Heart left ventricle (tissue), 13 donors: ENCODE measurements at regions not wholly inside any gene's neighbourhood (a gene's known extent, or its start where the extent isn't known, plus 50 kb on each side); places are given as distances from the start of the nearest gene placed in this dataset.

Experiments used
- POLR2A ChIP-seq, 2 donors: fragments of 450-650 bp; IDR thresholded peaks; one replicate each; pipeline ENCODE4 v1.6.1; 2017; ENCODE audit warnings: antibody characterized with exemption in 2 of 2, mild to moderate bottlenecking in 2 of 2, moderate library complexity in 2 of 2
- TF ChIP-seq, protein P1 (sequence below), 12 donors: fragments of 200-600 bp; sonication (generic) in 4 of 12; IDR thresholded peaks; one replicate each; pipeline versions ENCODE4 v1.5.0 to v1.8.0; 2018 to 2022; ENCODE audit warnings: antibody characterized with exemption in 12 of 12, mild to moderate bottlenecking in 5 of 12
- donor health status: ischemic (EF 13 %, LVEDD 7.1; RV severe dilation, severe dysfunction).
- donor health status: DM: no; HTN: yes; CAD: no.
- donor health status: DM: no; HTN: no; CAD: no.
- donor health status: ischemic (EF 25% LVEDD 6.9; RV normal size, moderate dysfunction).
- donor health status: ischemic (EF 25% LVEDD 5.7; RV mildly dilated, moderate dysfunction).
- donor health status: ischemic (EF 35%, LVEDD 5.7; RV mildly dilated, moderate dysfunction).
- donor health status: nonischemic (EF 11% LVEDD 7.7; RV severe dilation, severe dysfunction).
- donor health status: DM: yes; HTN: yes; CAD: no.
- donor health status: PGD.
- donor health status: ischemic (EF 29% LVEDD 5.4; RV normal size, mild dysfunction).
- donor health status: nonischemic (EF 23%, LVEDD 6.1; RV moderate dilation, normal function).

DNA sequence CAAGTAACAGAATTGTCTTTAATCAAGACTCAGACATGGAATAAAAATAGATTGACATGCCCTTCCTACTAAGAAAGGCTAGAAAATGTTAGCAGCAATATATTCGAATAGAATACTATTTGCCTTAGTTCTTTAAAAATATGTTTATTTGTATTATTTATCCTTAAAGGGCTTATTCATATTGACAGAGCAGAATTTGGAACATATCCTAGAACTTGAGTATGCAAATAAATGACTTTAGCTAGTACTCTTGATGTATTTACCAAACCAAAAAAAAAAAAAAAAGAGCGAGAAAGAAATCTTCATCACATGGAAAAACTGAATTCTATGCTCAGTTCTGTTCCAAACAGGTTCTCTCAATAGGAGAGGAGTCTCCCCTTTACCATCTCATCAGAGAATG lies 68.9 kb upstream of the PPARGC1A start:
- TF ChIP-seq, protein P1, sequence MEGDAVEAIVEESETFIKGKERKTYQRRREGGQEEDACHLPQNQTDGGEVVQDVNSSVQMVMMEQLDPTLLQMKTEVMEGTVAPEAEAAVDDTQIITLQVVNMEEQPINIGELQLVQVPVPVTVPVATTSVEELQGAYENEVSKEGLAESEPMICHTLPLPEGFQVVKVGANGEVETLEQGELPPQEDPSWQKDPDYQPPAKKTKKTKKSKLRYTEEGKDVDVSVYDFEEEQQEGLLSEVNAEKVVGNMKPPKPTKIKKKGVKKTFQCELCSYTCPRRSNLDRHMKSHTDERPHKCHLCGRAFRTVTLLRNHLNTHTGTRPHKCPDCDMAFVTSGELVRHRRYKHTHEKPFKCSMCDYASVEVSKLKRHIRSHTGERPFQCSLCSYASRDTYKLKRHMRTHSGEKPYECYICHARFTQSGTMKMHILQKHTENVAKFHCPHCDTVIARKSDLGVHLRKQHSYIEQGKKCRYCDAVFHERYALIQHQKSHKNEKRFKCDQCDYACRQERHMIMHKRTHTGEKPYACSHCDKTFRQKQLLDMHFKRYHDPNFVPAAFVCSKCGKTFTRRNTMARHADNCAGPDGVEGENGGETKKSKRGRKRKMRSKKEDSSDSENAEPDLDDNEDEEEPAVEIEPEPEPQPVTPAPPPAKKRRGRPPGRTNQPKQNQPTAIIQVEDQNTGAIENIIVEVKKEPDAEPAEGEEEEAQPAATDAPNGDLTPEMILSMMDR (IDR thresholded peaks at IDR 0.05), result no peak
- no peak for TF ChIP-seq POLR2A (IDR thresholded peaks at IDR 0.05)
